Endothelial cell of umbilical vein (primary cell): ENCODE measurements at regions not wholly inside any gene's neighbourhood (a gene's known extent, or its start where the extent isn't known, plus 50 kb on each side); places are given as distances from the start of the nearest gene placed in this dataset.

Experiments
- BruUV-seq: library from RNA; stranded (reverse); fragments of 400-500 nt; replicated peaks from 2 replicates; lab custom pipeline; 2021; lab: Mats Ljungman, UMichigan
- CTCF ChIA-PET: fragments of 300-600, 350-600 bp; sonication (Branson Sonifier 250); formaldehyde crosslinking; loops from one replicate; lab custom pipeline; 2021; ENCODE audit warnings: antibody characterized with exemption, inconsistent platforms; lab: Charles Lee
- POLR2A ChIA-PET: fragments of 300-600, 350-600 bp; sonication (Branson Sonifier 250); formaldehyde crosslinking; loops from one replicate; lab custom pipeline; 2021; ENCODE audit warnings: antibody characterized with exemption, inconsistent platforms; lab: Charles Lee
- DNase-seq: peaks from one replicate; pipeline ENCODE4 v3.0.0-alpha.2; 2011; ENCODE audit warnings: low read depth, low spot score
- FAIRE-seq: peaks from 2 replicates; lab custom pipeline; 2011; peaks lifted over from hg19 to GRCh38; lab: Jason Lieb, UNC
- H2AFZ ChIP-seq: 2 replicates; pipeline ENCODE4 v1.6.0; 2012; ENCODE audit warnings: low read depth, low read length, control low read depth, inconsistent platforms
- H3K27ac ChIP-seq: 2 replicates; pipeline ENCODE4 v1.5.1; 2011; ENCODE audit warnings: low read depth, mild to moderate bottlenecking, control low read depth, low read length, moderate library complexity; ENCODE audit not compliant: insufficient read depth
- H3K27me3 ChIP-seq, 2 experiments: 2 replicates each; pipeline versions ENCODE4 v1.6.0 to v1.6.1; 2011; ENCODE audit warnings: low read length in 2 of 2, mixed read lengths in 1 of 2; ENCODE audit not compliant: control insufficient read depth in 2 of 2, insufficient read depth in 2 of 2
- H3K36me3 ChIP-seq, 2 experiments: 2 replicates in 1 of 2; 3 replicates in 1 of 2; pipeline ENCODE4 v1.5.1; 2011; ENCODE audit warnings: low read length in 2 of 2, mild to moderate bottlenecking in 1 of 2, moderate library complexity in 1 of 2; ENCODE audit not compliant: control insufficient read depth in 2 of 2, insufficient read depth in 2 of 2; ENCODE audit errors: extremely low read depth in 1 of 2
- H3K4me1 ChIP-seq: 3 replicates; pipeline ENCODE4 v1.5.1; 2011; ENCODE audit warnings: mild to moderate bottlenecking, low read length; ENCODE audit not compliant: control insufficient read depth, insufficient read depth; ENCODE audit errors: extremely low read depth
- H3K4me2 ChIP-seq: 2 replicates; pipeline ENCODE4 v1.6.1; 2011; ENCODE audit warnings: low read length, control low read depth, mixed read lengths; ENCODE audit not compliant: insufficient read depth
- H3K4me3 ChIP-seq, 3 experiments: fragments of 200-600 bp in 1 of 3; sonication (generic), shearing (Covaris generic) in 1 of 3; replicated peaks in 1 of 3; 2 replicates each; pipeline ENCODE4 v1.5.1; 2011 to 2016; ENCODE audit warnings: control low read depth in 3 of 3, low read length in 3 of 3, mild to moderate bottlenecking in 2 of 3, inconsistent platforms in 1 of 3, low read depth in 1 of 3, moderate library complexity in 1 of 3; ENCODE audit not compliant: insufficient read depth in 1 of 3
- H3K79me2 ChIP-seq: 2 replicates; pipeline ENCODE4 v1.6.0; 2012; ENCODE audit warnings: low read length, inconsistent platforms; ENCODE audit not compliant: control insufficient read depth, insufficient read depth
- H3K9ac ChIP-seq: replicated peaks from 2 replicates; pipeline ENCODE3; 2011; ENCODE audit warnings: low read length, control low read depth; ENCODE audit not compliant: insufficient read depth; ENCODE audit errors: extremely low read depth
- H3K9me1 ChIP-seq: replicated peaks from 3 replicates; pipeline ENCODE4 v1.6.0; 2011; ENCODE audit warnings: mild to moderate bottlenecking, low read length; ENCODE audit not compliant: control insufficient read depth, insufficient read depth; ENCODE audit errors: extremely low read depth
- H3K9me3 ChIP-seq: replicated peaks from 2 replicates; pipeline ENCODE4 v1.5.1; 2012; ENCODE audit warnings: low read length, inconsistent platforms; ENCODE audit not compliant: control insufficient read depth, insufficient read depth
- H4K20me1 ChIP-seq: replicated peaks from 2 replicates; pipeline ENCODE3; 2011; ENCODE audit warnings: mild to moderate bottlenecking, low read length; ENCODE audit not compliant: control insufficient read depth, insufficient read depth; ENCODE audit errors: extremely low read depth
- CTCF ChIP-seq, 2 donors: IDR thresholded peaks; 1 replicate in 1 of 2; 2 replicates in 1 of 2; pipeline ENCODE4 v1.5.1; 2011; ENCODE audit warnings: low read length in 2 of 2, mild to moderate bottlenecking in 2 of 2, moderate library complexity in 2 of 2, control low read depth in 1 of 2, inconsistent platforms in 1 of 2, low read depth in 1 of 2; ENCODE audit not compliant: insufficient read depth in 1 of 2; ENCODE audit errors: extremely low read depth in 1 of 2
- EZH2 ChIP-seq: IDR thresholded peaks from 2 replicates; pipeline ENCODE4 v1.6.1; 2012; ENCODE audit warnings: borderline replicate concordance, low read depth, mild to moderate bottlenecking, moderate library complexity, low read length, inconsistent platforms; ENCODE audit not compliant: severe bottlenecking
- FOS ChIP-seq: IDR thresholded peaks from 2 replicates; pipeline ENCODE4 v1.6.1; 2011; ENCODE audit warnings: mild to moderate bottlenecking, low read length, moderate library complexity, borderline replicate concordance; ENCODE audit not compliant: insufficient read depth
- GATA2 ChIP-seq: IDR thresholded peaks from 2 replicates; pipeline ENCODE4 v1.7.0; 2011; ENCODE audit warnings: low read depth, mild to moderate bottlenecking, moderate library complexity, mixed read lengths, low read length; ENCODE audit not compliant: insufficient read length, insufficient read depth
- JUN ChIP-seq: IDR thresholded peaks from 2 replicates; pipeline ENCODE4 v1.6.1; 2011; ENCODE audit warnings: borderline replicate concordance, low read depth; ENCODE audit not compliant: insufficient read length, insufficient read depth
- MAX ChIP-seq: IDR thresholded peaks from 2 replicates; pipeline ENCODE4 v1.6.1; 2011; ENCODE audit not compliant: insufficient read depth, insufficient read length
- MYC ChIP-seq: IDR thresholded peaks from one replicate; pipeline ENCODE4 v1.6.1; 2011; ENCODE audit warnings: mild to moderate bottlenecking, low read depth, low read length
- POLR2A ChIP-seq: IDR thresholded peaks from 2 replicates; pipeline ENCODE4 v1.6.1; 2012; ENCODE audit warnings: low read depth, mild to moderate bottlenecking, control low read depth, low read length
- POLR2AphosphoS5 ChIP-seq: IDR thresholded peaks from 2 replicates; pipeline ENCODE4 v1.6.1; 2012; ENCODE audit warnings: low read depth, mild to moderate bottlenecking, control low read depth, low read length, moderate library complexity; ENCODE audit not compliant: insufficient read depth
- dilution Hi-C: fragments of 300-500 bp; cut with MboI; formaldehyde crosslinking; loops from one replicate; pipeline ENCODE4 v1.15.0; 2019; ENCODE audit warnings: low sequenced_read_pairs; ENCODE audit not compliant: extremely low pct_ligation_motif_present
- intact Hi-C: fragments of 100-400 bp; cut with micrococcal nuclease; formaldehyde crosslinking; loops from one replicate; pipeline ENCODE4 v1.10.0; 2022

- no peaks in the 10 kb centered on the region for H3K4me1 ChIP-seq
- intact Hi-C loops: no loop called here
- no TSS peak for BruUV-seq
These were observed 222.2 kb upstream of the NRP1 start for GRCh38 chr10:33556620-33557019.

More at GRCh38 chr10:33556620-33557019, 222.2 kb upstream of the NRP1 start:
- POLR2A ChIA-PET: no interaction called here
- Histone ChIP-seq H3K9ac (no peak overlapping the region), H3K36me3 (no peaks in the 10 kb centered on the region), H3K9me3 (no peaks in the 10 kb centered on the region), H3K79me2 (no peaks in the 10 kb centered on the region), H4K20me1 (no peaks in the 10 kb centered on the region), H3K27ac (no peak overlapping the region), H2AFZ (no peak overlapping the region), H3K4me2 (no peak overlapping the region), H3K27me3 (peaks cover 19 to 21% of the 10 kb centered on the region in 2 experiments), H3K4me3 (no peak overlapping the region), H3K9me1 (no peaks in the 10 kb centered on the region)
- CTCF ChIA-PET: no interaction called here
- no peak for TF ChIP-seq FOS
- no peak for TF ChIP-seq POLR2AphosphoS5
- TF ChIP-seq MYC: no peak
- no peak for TF ChIP-seq JUN
- no peak for TF ChIP-seq GATA2
- TF ChIP-seq MAX: no peak
- no peak for TF ChIP-seq POLR2A
- TF ChIP-seq CTCF (IDR thresholded peaks at IDR 0.05; ENCODE audit: extremely low read depth in 1 of 2, insufficient read depth in 1 of 2, low read depth in 1 of 2, low read length in 2 of 2): no peak
- TF ChIP-seq EZH2: no peak
- FAIRE-seq (no peak), DNase-seq (no peak)
- dilution Hi-C loops: no loop called here
